GM12892 (cell line): ENCODE measurements at regions not wholly inside any gene's neighbourhood (a gene's known extent, or its start where the extent isn't known, plus 50 kb on each side); places are given as distances from the start of the nearest gene placed in this dataset.

Experiments
- POLR2A ChIP-seq: IDR thresholded peaks from 2 replicates; pipeline ENCODE4 v1.6.1; 2011; ENCODE audit warnings: low read depth, low read length, control low read depth
- POLR2AphosphoS5 ChIP-seq: IDR thresholded peaks from 2 replicates; pipeline ENCODE4 v1.6.1; 2011; ENCODE audit warnings: low read depth, low read length, control low read depth
- TAF1 ChIP-seq: IDR thresholded peaks from 2 replicates; pipeline ENCODE4 v1.6.1; 2011; ENCODE audit warnings: low read depth, mild to moderate bottlenecking, control low read depth, low read length, borderline replicate concordance

DNA sequence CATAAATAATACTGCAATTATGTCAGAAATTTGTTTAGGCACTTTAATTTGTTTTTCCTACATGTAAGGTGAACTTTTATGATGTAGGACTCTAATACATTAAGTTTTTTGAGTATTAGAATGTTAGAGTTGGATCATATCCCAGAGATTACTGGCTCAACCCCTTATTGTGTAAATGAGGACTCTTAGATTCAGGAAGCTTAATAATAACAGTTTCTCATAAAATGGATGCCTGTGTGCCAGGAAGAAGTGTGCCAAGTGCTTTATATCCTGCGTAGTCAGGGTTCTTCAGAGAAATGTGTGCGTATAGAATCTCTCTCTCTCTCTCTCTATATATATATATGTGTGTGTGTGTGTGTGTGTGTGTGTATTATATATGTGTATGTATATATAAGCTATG is 388.5 kb downstream of the CAAP1 start:
- TF ChIP-seq POLR2A (no peak), TAF1 (no peak), POLR2AphosphoS5 (no peak)
